ENCODE measurements at regions not wholly inside any gene's neighbourhood (a gene's known extent, or its start where the extent isn't known, plus 50 kb on each side); places are given as distances from the start of the nearest gene placed in this dataset.

GRCh38 chr16:85356157-85356556, 243.9 kb upstream of the CIBAR2 start:
- TF ChIP-seq, protein P1, sequence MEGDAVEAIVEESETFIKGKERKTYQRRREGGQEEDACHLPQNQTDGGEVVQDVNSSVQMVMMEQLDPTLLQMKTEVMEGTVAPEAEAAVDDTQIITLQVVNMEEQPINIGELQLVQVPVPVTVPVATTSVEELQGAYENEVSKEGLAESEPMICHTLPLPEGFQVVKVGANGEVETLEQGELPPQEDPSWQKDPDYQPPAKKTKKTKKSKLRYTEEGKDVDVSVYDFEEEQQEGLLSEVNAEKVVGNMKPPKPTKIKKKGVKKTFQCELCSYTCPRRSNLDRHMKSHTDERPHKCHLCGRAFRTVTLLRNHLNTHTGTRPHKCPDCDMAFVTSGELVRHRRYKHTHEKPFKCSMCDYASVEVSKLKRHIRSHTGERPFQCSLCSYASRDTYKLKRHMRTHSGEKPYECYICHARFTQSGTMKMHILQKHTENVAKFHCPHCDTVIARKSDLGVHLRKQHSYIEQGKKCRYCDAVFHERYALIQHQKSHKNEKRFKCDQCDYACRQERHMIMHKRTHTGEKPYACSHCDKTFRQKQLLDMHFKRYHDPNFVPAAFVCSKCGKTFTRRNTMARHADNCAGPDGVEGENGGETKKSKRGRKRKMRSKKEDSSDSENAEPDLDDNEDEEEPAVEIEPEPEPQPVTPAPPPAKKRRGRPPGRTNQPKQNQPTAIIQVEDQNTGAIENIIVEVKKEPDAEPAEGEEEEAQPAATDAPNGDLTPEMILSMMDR (IDR thresholded peaks at IDR 0.05; ENCODE audit: borderline replicate concordance, extremely low read depth, low read length, poor library complexity, severe bottlenecking) = no peak
- TF ChIP-seq EZH2 (IDR thresholded peaks at IDR 0.05; ENCODE audit: borderline replicate concordance, low read depth, low read length, severe bottlenecking) = no peak
